ENCODE measurements at regions not wholly inside any gene's neighbourhood (a gene's known extent, or its start where the extent isn't known, plus 50 kb on each side); places are given as distances from the start of the nearest gene placed in this dataset.

DNA sequence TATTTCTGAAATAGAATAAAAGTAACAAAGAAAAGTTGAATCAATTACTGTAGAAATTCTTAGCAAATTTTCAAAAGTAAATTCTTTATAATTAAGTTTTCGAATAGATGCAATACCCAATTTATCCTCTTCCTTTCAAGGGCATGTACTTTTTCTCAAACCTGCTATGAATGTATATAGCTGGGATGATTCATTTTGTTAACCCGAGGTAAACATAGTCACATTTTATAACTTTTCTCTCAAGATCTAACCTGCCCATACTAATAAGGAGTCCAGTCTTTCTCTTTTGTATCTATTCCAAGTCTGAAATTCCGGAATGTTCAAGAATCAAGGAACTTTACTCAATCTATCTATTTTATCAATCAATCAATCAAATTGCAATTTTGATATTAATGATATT lies 1072.9 kb downstream of the REEP3 start:
- Histone ChIP-seq H3K27ac (ENCODE audit: low read depth in 2 of 2, low read length in 1 of 2) (no peak overlapping the region), H3K9me3 (ENCODE audit: control insufficient read depth in 2 of 2, insufficient read depth in 1 of 2, low read depth in 1 of 2, low read length in 1 of 2) (no peaks in the 10 kb centered on the region), H3K27me3 (ENCODE audit: control insufficient read depth in 1 of 2, insufficient read depth in 2 of 2, low read length in 2 of 2) (no peaks in the 10 kb centered on the region), H3K4me1 (ENCODE audit: control insufficient read depth in 2 of 2, insufficient read depth in 2 of 2, low read length in 1 of 2) (no peaks in the 10 kb centered on the region), H3K36me3 (ENCODE audit: control insufficient read depth in 2 of 2, insufficient read depth in 2 of 2, low read length in 1 of 2) (no peaks in the 10 kb centered on the region), H3K4me3 (ENCODE audit: low read depth in 1 of 2, low read length in 2 of 2) (no peak overlapping the region)
- 76 to 81% methylated on average over 3 of the region's 3 CpGs for WGBS, 2 donors

DNA sequence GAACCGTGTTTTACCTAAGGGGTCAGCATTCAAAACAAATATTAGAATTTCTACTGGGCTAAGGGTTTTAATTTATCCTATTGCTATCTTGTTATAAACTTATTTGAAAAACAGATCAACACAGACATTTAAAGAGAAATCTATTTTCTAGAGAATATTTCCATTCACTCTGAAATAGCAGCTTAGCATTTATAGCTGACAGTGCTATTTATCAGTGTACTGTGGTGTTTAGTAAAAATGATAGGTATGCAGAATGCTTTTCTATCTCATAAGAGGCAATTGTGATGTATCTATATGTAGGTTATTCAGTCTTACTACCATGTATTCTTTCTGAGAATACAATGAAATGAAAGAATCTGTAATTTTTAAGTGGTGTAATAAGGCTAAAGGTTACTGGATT lies 1077.4 kb downstream of the REEP3 start:
- Histone ChIP-seq H3K27me3 (ENCODE audit: control insufficient read depth in 1 of 2, insufficient read depth in 2 of 2, low read length in 2 of 2) (no peaks in the 10 kb centered on the region), H3K36me3 (ENCODE audit: control insufficient read depth in 2 of 2, insufficient read depth in 2 of 2, low read length in 1 of 2) (no peaks in the 10 kb centered on the region), H3K4me1 (ENCODE audit: control insufficient read depth in 2 of 2, insufficient read depth in 2 of 2, low read length in 1 of 2) (no peaks in the 10 kb centered on the region), H3K9me3 (ENCODE audit: control insufficient read depth in 2 of 2, insufficient read depth in 1 of 2, low read depth in 1 of 2, low read length in 1 of 2) (no peaks in the 10 kb centered on the region), H3K27ac (ENCODE audit: low read depth in 2 of 2, low read length in 1 of 2) (no peak overlapping the region), H3K4me3 (ENCODE audit: low read depth in 1 of 2, low read length in 2 of 2) (no peak overlapping the region)
- WGBS, 2 donors: 84 to 96% methylated on average over 1 of the region's 1 CpG

DNA sequence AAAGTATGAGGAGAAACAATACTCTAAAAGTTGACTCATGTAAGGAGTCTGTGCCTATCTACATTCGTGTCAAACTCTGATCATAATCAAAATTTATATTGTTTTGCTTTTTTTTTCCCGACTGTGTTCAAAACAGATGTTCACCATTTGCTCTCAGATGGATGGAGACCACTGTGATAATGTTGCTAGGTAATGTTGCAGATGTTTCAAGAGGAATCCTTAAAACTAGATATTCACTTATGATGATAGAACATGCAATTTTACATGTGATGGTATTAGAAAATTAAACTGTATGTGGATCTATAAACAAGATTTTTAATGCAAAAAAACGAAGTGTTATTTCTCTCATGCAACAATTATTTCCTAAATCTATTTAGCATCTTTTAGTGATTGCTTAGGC lies 1080.1 kb downstream of the REEP3 start:
- no peaks in the 10 kb centered on the region for H3K9me3 ChIP-seq (ENCODE audit: control insufficient read depth in 2 of 2, insufficient read depth in 1 of 2, low read depth in 1 of 2, low read length in 1 of 2)
- H3K27ac ChIP-seq (ENCODE audit: low read depth in 2 of 2, low read length in 1 of 2): no peak overlapping the region
- 44 to 48% methylated on average over 3 of the region's 3 CpGs for WGBS, 2 donors
- H3K4me3 ChIP-seq (ENCODE audit: low read depth in 1 of 2, low read length in 2 of 2): no peak overlapping the region
- no peaks in the 10 kb centered on the region for H3K36me3 ChIP-seq (ENCODE audit: control insufficient read depth in 2 of 2, insufficient read depth in 2 of 2, low read length in 1 of 2)
- H3K4me1 ChIP-seq (ENCODE audit: control insufficient read depth in 2 of 2, insufficient read depth in 2 of 2, low read length in 1 of 2): no peaks in the 10 kb centered on the region
- H3K27me3 ChIP-seq (ENCODE audit: control insufficient read depth in 1 of 2, insufficient read depth in 2 of 2, low read length in 2 of 2): no peaks in the 10 kb centered on the region

DNA sequence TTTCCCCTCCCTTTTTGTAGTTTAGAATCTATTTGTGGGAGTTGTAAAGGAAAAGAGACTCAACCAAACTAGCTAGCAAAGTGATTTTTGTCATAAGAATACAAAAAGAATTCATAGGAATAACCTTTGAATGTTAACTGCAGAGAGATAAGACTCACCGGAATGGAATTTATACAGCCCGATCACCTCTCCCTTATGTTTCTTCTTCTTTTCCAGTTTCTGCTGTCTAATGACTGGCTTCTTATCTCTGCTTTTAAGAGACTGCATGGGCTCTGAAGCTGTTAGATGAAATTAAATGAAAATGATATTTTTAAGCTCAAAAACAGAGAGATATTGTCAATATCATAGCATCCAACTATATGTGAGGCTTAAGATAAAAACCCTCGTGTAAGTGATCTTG lies 1095.9 kb downstream of the REEP3 start:
- Histone ChIP-seq H3K27me3 (ENCODE audit: control insufficient read depth in 1 of 2, insufficient read depth in 2 of 2, low read length in 2 of 2) (no peaks in the 10 kb centered on the region), H3K9me3 (ENCODE audit: control insufficient read depth in 2 of 2, insufficient read depth in 1 of 2, low read depth in 1 of 2, low read length in 1 of 2) (peaks cover 0 to 2% of the 10 kb centered on the region in 2 donors), H3K36me3 (ENCODE audit: control insufficient read depth in 2 of 2, insufficient read depth in 2 of 2, low read length in 1 of 2) (no peaks in the 10 kb centered on the region), H3K27ac (ENCODE audit: low read depth in 2 of 2, low read length in 1 of 2) (no peak overlapping the region), H3K4me3 (ENCODE audit: low read depth in 1 of 2, low read length in 2 of 2) (no peak overlapping the region), H3K4me1 (ENCODE audit: control insufficient read depth in 2 of 2, insufficient read depth in 2 of 2, low read length in 1 of 2) (no peaks in the 10 kb centered on the region)
- whole genome bisulfite sequencing, 2 donors: 53 to 65% methylated on average over 3 of the region's 3 CpGs

DNA sequence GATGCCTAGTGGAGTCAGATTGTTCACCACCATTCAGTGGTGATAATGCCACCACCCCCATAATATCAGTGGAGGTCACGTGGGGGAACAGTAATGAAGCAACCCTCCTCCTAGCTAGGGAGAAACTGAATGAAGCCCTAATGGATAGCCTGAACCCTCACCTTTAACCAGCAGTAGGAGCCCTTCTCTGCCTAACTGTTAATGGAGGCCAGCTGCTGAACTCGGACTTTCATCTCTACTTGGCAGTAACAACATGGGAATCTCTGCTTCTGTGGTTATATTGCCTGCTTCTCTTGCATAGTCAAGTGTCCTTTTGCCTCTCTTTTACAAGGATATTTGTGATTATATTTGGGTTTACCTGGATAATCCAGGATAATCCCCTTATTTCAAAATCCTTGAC lies 1097.9 kb downstream of the REEP3 start:
- Histone ChIP-seq H3K27me3 (ENCODE audit: control insufficient read depth in 1 of 2, insufficient read depth in 2 of 2, low read length in 2 of 2) (no peaks in the 10 kb centered on the region), H3K4me3 (ENCODE audit: low read depth in 1 of 2, low read length in 2 of 2) (no peak overlapping the region), H3K36me3 (ENCODE audit: control insufficient read depth in 2 of 2, insufficient read depth in 2 of 2, low read length in 1 of 2) (no peaks in the 10 kb centered on the region), H3K9me3 (ENCODE audit: control insufficient read depth in 2 of 2, insufficient read depth in 1 of 2, low read depth in 1 of 2, low read length in 1 of 2) (peaks cover 0 to 2% of the 10 kb centered on the region in 2 donors), H3K27ac (ENCODE audit: low read depth in 2 of 2, low read length in 1 of 2) (no peak overlapping the region), H3K4me1 (ENCODE audit: control insufficient read depth in 2 of 2, insufficient read depth in 2 of 2, low read length in 1 of 2) (no peaks in the 10 kb centered on the region)
- 49 to 57% methylated on average over 2 of the region's 2 CpGs for WGBS, 2 donors

DNA sequence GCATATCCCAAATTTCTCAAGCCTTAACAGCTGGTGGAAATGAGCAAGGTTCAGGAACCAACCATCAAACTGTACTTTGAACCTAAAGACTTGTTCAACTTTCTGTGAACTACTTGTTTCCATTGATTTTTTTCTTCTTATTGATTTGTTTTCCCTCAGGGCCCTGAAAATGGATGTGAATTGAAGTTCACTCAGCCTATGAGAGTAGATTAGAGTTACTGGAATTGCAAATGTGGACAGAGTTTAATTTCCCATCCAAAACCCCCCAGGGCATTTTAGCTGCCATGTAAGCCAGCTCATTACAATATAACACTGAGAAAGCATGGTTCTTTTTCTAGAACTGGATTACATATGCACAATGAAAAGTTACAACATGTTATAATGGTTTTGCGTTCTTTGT lies 1105.7 kb downstream of the REEP3 start:
- Histone ChIP-seq H3K9me3 (ENCODE audit: control insufficient read depth in 2 of 2, insufficient read depth in 1 of 2, low read depth in 1 of 2, low read length in 1 of 2) (peaks cover 0 to 6% of the 10 kb centered on the region in 2 donors), H3K4me1 (ENCODE audit: control insufficient read depth in 2 of 2, insufficient read depth in 2 of 2, low read length in 1 of 2) (no peaks in the 10 kb centered on the region), H3K36me3 (ENCODE audit: control insufficient read depth in 2 of 2, insufficient read depth in 2 of 2, low read length in 1 of 2) (no peaks in the 10 kb centered on the region), H3K27me3 (ENCODE audit: control insufficient read depth in 1 of 2, insufficient read depth in 2 of 2, low read length in 2 of 2) (no peaks in the 10 kb centered on the region), H3K27ac (ENCODE audit: low read depth in 2 of 2, low read length in 1 of 2) (no peak overlapping the region), H3K4me3 (ENCODE audit: low read depth in 1 of 2, low read length in 2 of 2) (no peak overlapping the region)
- 92 to 94% methylated on average over 1 of the region's 1 CpG for WGBS, 2 donors

DNA sequence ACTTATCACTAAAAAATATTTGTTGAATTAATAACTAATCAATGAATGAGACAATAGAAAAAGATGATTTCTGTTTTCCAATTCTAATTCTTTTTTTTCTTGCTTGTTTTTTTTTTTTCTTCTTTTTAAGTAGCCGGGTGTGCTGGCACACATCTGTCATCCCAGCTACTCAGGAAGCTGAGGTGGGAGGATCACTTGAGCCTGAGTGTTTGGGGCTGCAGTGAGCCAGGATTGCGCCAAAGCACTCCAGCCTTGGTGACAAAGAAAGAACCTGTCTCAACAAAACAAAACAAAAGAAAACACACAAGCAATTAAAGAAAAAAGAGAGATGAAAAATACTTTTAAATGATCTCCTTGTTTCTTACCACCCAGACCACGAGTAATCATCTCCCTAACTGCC lies 1109.3 kb downstream of the REEP3 start:
- Histone ChIP-seq H3K36me3 (ENCODE audit: control insufficient read depth in 2 of 2, insufficient read depth in 2 of 2, low read length in 1 of 2) (no peaks in the 10 kb centered on the region), H3K27ac (ENCODE audit: low read depth in 2 of 2, low read length in 1 of 2) (no peak overlapping the region), H3K4me1 (ENCODE audit: control insufficient read depth in 2 of 2, insufficient read depth in 2 of 2, low read length in 1 of 2) (no peaks in the 10 kb centered on the region), H3K9me3 (ENCODE audit: control insufficient read depth in 2 of 2, insufficient read depth in 1 of 2, low read depth in 1 of 2, low read length in 1 of 2) (peaks cover 0 to 6% of the 10 kb centered on the region in 2 donors), H3K27me3 (ENCODE audit: control insufficient read depth in 1 of 2, insufficient read depth in 2 of 2, low read length in 2 of 2) (no peaks in the 10 kb centered on the region), H3K4me3 (ENCODE audit: low read depth in 1 of 2, low read length in 2 of 2) (no peak overlapping the region)
- WGBS, 2 donors: 30 to 43% methylated on average over 3 of the region's 3 CpGs

DNA sequence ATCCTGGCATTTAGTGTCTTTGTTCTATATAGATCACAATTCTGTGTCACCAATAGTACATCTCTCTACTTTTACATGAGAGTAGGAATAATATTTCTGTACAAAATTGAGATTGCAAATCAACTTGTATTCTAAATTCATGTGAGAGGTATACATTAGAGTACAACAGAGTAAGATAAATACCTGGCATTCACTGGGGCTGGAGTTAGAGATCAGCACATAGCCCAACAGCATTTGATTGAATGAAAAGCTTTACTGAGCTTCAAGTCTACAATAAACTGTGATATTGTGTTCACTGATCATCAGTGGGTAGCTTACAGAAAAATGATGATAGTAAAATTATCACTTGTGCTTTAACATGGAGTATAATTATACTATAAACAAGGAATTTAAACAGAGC lies 1114.7 kb downstream of the REEP3 start:
- H3K27me3 ChIP-seq (ENCODE audit: control insufficient read depth in 1 of 2, insufficient read depth in 2 of 2, low read length in 2 of 2): no peaks in the 10 kb centered on the region
- H3K9me3 ChIP-seq (ENCODE audit: control insufficient read depth in 2 of 2, insufficient read depth in 1 of 2, low read depth in 1 of 2, low read length in 1 of 2): no peaks in the 10 kb centered on the region
- no peak overlapping the region for H3K4me3 ChIP-seq (ENCODE audit: low read depth in 1 of 2, low read length in 2 of 2)
- H3K36me3 ChIP-seq (ENCODE audit: control insufficient read depth in 2 of 2, insufficient read depth in 2 of 2, low read length in 1 of 2): no peaks in the 10 kb centered on the region
- H3K27ac ChIP-seq (ENCODE audit: low read depth in 2 of 2, low read length in 1 of 2): no peak overlapping the region
- H3K4me1 ChIP-seq (ENCODE audit: control insufficient read depth in 2 of 2, insufficient read depth in 2 of 2, low read length in 1 of 2): no peaks in the 10 kb centered on the region

DNA sequence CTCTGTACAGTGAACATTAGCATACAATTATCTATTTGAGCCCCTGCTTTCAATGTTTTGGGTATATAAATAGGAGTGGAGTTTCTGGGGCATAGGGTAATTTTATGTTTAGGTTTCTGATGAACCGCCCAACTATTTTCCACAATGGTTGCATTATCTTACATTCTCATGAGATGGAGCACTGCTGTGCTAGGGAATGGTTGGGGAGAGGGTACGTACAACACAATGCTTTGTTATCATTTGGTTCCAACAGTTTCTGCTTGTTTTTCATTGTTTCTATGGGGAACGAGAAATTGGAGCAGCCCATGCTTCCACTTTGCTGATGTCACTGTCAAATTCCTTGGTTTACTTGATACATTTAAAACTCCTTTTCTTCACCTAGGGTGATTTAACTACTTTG lies 1115.3 kb downstream of the REEP3 start:
- H3K27me3 ChIP-seq (ENCODE audit: control insufficient read depth in 1 of 2, insufficient read depth in 2 of 2, low read length in 2 of 2): no peaks in the 10 kb centered on the region
- 68% methylated on average over 3 of the region's 3 CpGs for WGBS, 2 donors
- H3K9me3 ChIP-seq (ENCODE audit: control insufficient read depth in 2 of 2, insufficient read depth in 1 of 2, low read depth in 1 of 2, low read length in 1 of 2): no peaks in the 10 kb centered on the region
- H3K4me3 ChIP-seq (ENCODE audit: low read depth in 1 of 2, low read length in 2 of 2): no peak overlapping the region
- no peak overlapping the region for H3K27ac ChIP-seq (ENCODE audit: low read depth in 2 of 2, low read length in 1 of 2)
- H3K4me1 ChIP-seq (ENCODE audit: control insufficient read depth in 2 of 2, insufficient read depth in 2 of 2, low read length in 1 of 2): no peaks in the 10 kb centered on the region
- H3K36me3 ChIP-seq (ENCODE audit: control insufficient read depth in 2 of 2, insufficient read depth in 2 of 2, low read length in 1 of 2): no peaks in the 10 kb centered on the region

DNA sequence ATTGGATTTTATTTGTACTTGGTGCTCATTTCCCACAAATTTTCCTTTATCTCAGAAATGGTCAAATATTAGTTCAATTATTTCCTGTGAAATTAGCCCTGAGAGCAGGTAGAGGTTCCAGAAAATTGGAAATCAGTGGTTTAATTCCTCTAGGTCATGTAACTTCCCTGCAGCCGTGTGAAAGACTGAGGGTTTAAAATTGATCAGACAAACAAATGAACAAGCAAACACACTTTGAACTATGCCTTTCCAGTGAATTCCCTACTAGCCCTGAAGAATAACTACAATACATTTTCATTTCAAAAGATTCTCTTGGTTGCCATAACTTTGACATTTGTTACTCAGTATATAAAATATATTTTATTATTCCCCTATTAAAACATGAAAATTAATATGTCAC lies 1116.7 kb downstream of the REEP3 start:
- Histone ChIP-seq H3K4me1 (ENCODE audit: control insufficient read depth in 2 of 2, insufficient read depth in 2 of 2, low read length in 1 of 2) (no peaks in the 10 kb centered on the region), H3K27me3 (ENCODE audit: control insufficient read depth in 1 of 2, insufficient read depth in 2 of 2, low read length in 2 of 2) (no peaks in the 10 kb centered on the region), H3K27ac (ENCODE audit: low read depth in 2 of 2, low read length in 1 of 2) (no peak overlapping the region), H3K36me3 (ENCODE audit: control insufficient read depth in 2 of 2, insufficient read depth in 2 of 2, low read length in 1 of 2) (no peaks in the 10 kb centered on the region), H3K9me3 (ENCODE audit: control insufficient read depth in 2 of 2, insufficient read depth in 1 of 2, low read depth in 1 of 2, low read length in 1 of 2) (no peaks in the 10 kb centered on the region), H3K4me3 (ENCODE audit: low read depth in 1 of 2, low read length in 2 of 2) (no peak overlapping the region)
- 45 to 56% methylated on average over 1 of the region's 1 CpG for WGBS, 2 donors

Measured in esophagus (tissue), 2 donors.